NT2/D1 (cell line): ENCODE measurements at regions not wholly inside any gene's neighbourhood (a gene's known extent, or its start where the extent isn't known, plus 50 kb on each side); places are given as distances from the start of the nearest gene placed in this dataset.

Experiments used
- DNase-seq: peaks from one replicate; pipeline ENCODE4 v3.0.0-alpha.2; 2011; ENCODE audit warnings: low read depth, low spot score
- H3K27me3 ChIP-seq: 2 replicates; pipeline ENCODE4 v1.6.0; 2011; ENCODE audit warnings: mild to moderate bottlenecking; ENCODE audit not compliant: insufficient read length, insufficient read depth
- H3K36me3 ChIP-seq: 2 replicates; pipeline ENCODE4 v1.6.1; 2011; ENCODE audit warnings: mild to moderate bottlenecking, low read length, mixed read lengths; ENCODE audit not compliant: insufficient read depth, insufficient read length
- H3K4me1 ChIP-seq: 2 replicates; pipeline ENCODE4 v1.5.1; 2011; ENCODE audit not compliant: insufficient read depth, insufficient read length
- H3K4me3 ChIP-seq: 2 replicates; pipeline ENCODE4 v1.5.1; 2011; ENCODE audit warnings: low read depth; ENCODE audit not compliant: insufficient read length
- H3K9ac ChIP-seq: 2 replicates; pipeline ENCODE4 v1.6.0; 2011; ENCODE audit warnings: low read depth; ENCODE audit not compliant: insufficient read length
- H3K9me3 ChIP-seq: 2 replicates; pipeline ENCODE4 v1.5.1; 2011; ENCODE audit warnings: mild to moderate bottlenecking, low read length; ENCODE audit not compliant: insufficient read depth
- SUZ12 ChIP-seq: IDR thresholded peaks from 2 replicates; pipeline ENCODE4 v1.6.1; 2011; ENCODE audit not compliant: insufficient read length, insufficient read depth; ENCODE audit errors: extremely low read depth
- YY1 ChIP-seq: IDR thresholded peaks from 2 replicates; pipeline ENCODE4 v1.6.1; 2011; ENCODE audit not compliant: insufficient read length, insufficient read depth
- ZNF274 ChIP-seq: IDR thresholded peaks from 2 replicates; pipeline ENCODE4 v1.6.1; 2011; ENCODE audit warnings: mild to moderate bottlenecking, low read depth, low read length

DNA sequence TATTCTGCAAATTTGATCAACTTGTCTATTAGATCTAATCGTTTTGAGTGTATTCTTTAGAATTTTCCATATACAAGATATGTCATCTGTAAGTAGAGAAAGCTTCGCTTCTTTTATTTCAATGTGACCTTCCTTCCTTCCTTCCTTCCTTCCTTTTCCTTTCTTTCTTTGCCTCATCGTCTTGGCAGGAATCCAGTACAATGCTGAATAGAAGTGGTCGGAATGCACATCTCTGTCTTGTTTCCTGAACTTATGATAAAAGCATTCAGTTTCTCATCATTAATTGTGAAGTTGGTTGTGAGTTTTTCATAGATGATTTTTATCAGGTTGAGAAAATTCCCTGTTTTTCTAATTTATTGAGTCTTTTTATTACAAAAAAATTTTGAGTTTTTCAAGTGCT is 300.7 kb upstream of the ZNF32 start:
- Histone ChIP-seq H3K9me3 (peaks cover 10% of the 10 kb centered on the region; the same call in 1 of the 2 replicates), H3K4me1 (no peaks in the 10 kb centered on the region), H3K36me3 (no peaks in the 10 kb centered on the region), H3K27me3 (no peaks in the 10 kb centered on the region), H3K4me3 (no peak overlapping the region), H3K9ac (no peak overlapping the region)
- no peak for DNase-seq
- TF ChIP-seq SUZ12 (no peak), ZNF274 (no peak), YY1 (no peak)

DNA sequence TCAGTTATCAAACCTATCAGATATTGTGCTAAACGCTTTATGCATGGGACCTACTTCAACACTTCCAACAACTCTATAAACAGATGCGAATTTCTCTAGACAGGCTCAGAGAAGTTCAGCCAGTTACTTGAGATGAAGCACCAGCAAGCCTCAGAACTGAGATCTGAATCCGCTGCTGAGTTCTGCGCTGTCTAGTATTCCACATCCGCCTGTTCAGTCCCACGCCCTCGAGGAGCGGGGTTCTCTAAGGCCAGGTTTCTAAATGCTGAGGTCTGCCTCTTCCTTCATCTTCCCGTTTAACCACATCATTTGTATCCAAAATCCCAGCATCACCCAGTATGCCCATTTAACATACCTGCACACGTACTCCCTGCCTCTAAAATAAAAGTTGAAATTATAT is 297.8 kb upstream of the ZNF32 start:
- no peak for DNase-seq
- Histone ChIP-seq H3K36me3 (no peaks in the 10 kb centered on the region), H3K9me3 (no peaks in the 10 kb centered on the region), H3K4me3 (no peak overlapping the region), H3K9ac (no peak overlapping the region), H3K4me1 (no peaks in the 10 kb centered on the region), H3K27me3 (no peaks in the 10 kb centered on the region)
- TF ChIP-seq ZNF274 (no peak), SUZ12 (no peak), YY1 (no peak)

DNA sequence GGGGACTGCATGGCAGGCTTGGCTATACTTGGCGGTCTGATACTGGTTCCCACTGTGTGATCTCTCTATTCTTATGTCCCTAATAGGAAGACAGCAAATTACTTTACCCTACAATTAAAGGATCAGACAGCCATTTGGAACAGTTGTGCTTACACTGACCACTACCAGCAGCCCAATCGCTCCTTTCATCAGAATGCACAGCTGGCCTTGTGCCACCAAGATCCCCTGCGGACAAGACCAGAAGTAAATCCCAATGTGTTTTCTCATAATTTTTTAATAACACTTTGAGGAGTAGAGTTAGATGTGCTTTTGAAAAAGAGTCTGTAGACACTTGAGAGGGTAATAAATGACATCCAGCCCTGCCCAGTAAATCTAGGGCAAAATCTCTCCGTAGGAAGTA is 297.2 kb upstream of the ZNF32 start:
- Histone ChIP-seq H3K27me3 (no peaks in the 10 kb centered on the region), H3K9me3 (no peaks in the 10 kb centered on the region), H3K4me3 (no peak overlapping the region), H3K9ac (no peak overlapping the region), H3K4me1 (no peaks in the 10 kb centered on the region), H3K36me3 (no peaks in the 10 kb centered on the region)
- DNase-seq, result no peak
- TF ChIP-seq YY1, result no peak
- TF ChIP-seq SUZ12, result no peak
- TF ChIP-seq ZNF274, result no peak

GRCh38 chr10:43945094-43945730 is 296.5 kb upstream of the ZNF32 start:
- no peaks in the 10 kb centered on the region for H3K36me3 ChIP-seq
- no peak for DNase-seq
- H3K9ac ChIP-seq, result no peak overlapping the region
- H3K27me3 ChIP-seq, result no peaks in the 10 kb centered on the region
- TF ChIP-seq SUZ12, result no peak
- no peak for TF ChIP-seq YY1
- no peak for TF ChIP-seq ZNF274
- H3K4me1 ChIP-seq, result no peaks in the 10 kb centered on the region
- no peaks in the 10 kb centered on the region for H3K9me3 ChIP-seq
- H3K4me3 ChIP-seq, result no peak overlapping the region

DNA sequence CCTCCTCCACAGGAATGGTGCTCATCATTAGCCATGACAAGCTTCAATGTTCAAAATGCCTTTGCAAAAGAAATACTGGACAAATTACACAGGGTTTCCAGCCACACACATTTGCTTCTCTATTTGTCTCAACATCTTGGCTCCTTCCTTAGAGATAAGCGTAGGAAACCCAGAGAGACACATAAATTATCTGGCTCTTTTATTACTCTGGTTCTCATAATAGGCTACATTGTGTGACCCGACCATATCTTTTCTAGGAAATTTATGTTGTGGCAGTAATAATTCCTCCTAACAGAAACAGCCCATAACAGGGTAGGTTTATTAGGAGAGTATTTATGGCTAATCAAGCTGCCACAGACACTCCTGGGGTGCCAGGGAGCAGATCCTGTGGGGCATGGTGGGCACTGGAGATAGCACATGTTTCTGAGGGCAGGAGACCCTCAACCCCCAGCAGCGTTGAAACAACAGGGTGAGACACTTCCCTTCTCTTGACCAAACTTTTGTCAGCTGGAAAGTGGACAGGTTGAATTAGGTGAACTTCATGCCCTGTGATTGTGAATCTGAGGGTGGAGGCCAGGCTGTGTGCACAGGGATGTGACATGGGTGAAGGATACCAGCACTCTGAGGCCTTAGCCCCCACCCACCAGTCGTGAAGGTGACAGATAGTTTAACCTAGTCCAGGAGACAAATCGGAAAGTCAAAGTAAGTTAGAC is 295.9 kb upstream of the ZNF32 start:
- no peaks in the 10 kb centered on the region for H3K36me3 ChIP-seq
- no peaks in the 10 kb centered on the region for H3K9me3 ChIP-seq
- TF ChIP-seq SUZ12 (no peak), YY1 (no peak), ZNF274 (no peak)
- H3K9ac ChIP-seq, result no peak overlapping the region
- no peak for DNase-seq
- H3K27me3 ChIP-seq, result no peaks in the 10 kb centered on the region
- H3K4me1 ChIP-seq, result no peaks in the 10 kb centered on the region
- no peak overlapping the region for H3K4me3 ChIP-seq

DNA sequence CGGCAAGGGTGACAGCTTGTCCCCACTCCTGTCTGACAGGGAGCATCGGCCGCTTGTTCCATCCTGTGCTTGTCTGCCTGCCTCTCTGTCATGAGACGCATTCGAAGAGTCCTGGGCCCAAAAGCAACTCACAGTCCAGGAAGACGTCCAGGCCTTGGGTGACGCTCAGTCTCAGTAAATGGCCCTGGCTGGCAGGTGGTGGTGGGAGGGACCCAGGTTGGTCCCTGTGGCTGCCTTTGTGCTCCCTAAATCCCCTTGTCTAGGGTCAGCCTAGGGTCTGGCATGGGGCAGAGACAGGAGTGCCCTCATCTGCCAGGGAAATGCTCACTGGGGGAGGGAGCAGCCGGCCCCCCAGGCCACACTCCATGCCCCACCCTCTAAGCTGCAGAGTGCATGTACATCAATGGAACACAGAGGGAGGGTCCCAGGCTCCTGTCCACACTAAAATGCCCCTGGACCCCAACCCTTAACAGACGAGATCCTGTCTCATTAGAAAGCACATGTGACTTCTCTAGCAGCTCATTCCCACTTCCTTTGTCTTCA is 295.2 kb upstream of the ZNF32 start:
- Histone ChIP-seq H3K9ac (no peak overlapping the region), H3K4me1 (no peaks in the 10 kb centered on the region)

GRCh38 chr10:43943119-43943817 is 294.6 kb upstream of the ZNF32 start:
- Histone ChIP-seq H3K27me3 (no peaks in the 10 kb centered on the region), H3K9me3 (no peaks in the 10 kb centered on the region), H3K36me3 (no peaks in the 10 kb centered on the region), H3K4me3 (no peak overlapping the region), H3K9ac (no peak overlapping the region), H3K4me1 (no peaks in the 10 kb centered on the region)
- DNase-seq, result no peak
- no peak for TF ChIP-seq YY1
- no peak for TF ChIP-seq ZNF274
- TF ChIP-seq SUZ12, result no peak

More for the DNA sequence above, 295.2 kb upstream of the ZNF32 start:
- Histone ChIP-seq H3K27me3 (no peaks in the 10 kb centered on the region), H3K9me3 (no peaks in the 10 kb centered on the region), H3K36me3 (no peaks in the 10 kb centered on the region), H3K4me3 (no peak overlapping the region)
- TF ChIP-seq ZNF274, result no peak
- no peak for TF ChIP-seq SUZ12
- no peak for TF ChIP-seq YY1
- DNase-seq, result no peak
